A549 (cell line): ENCODE measurements at regions not wholly inside any gene's neighbourhood (a gene's known extent, or its start where the extent isn't known, plus 50 kb on each side); places are given as distances from the start of the nearest gene placed in this dataset.

Experiments used
- ATAC-seq, 2 experiments: fragments of 200-7000 bp in 1 of 2; fragments of >200 bp in 1 of 2; cut with Nextera tagmentation in 1 of 2; cut with Tn5 transposase in 1 of 2; 3 replicates each; pipeline versions ENCODE4 v1.8.0 to v1.9.1; 2018 to 2020; ENCODE audit warnings: mild to moderate bottlenecking in 1 of 2, moderate library complexity in 1 of 2
- CTCF ChIA-PET: fragments of 300-600 bp; sonication (Branson Sonifier 250); formaldehyde crosslinking; extraction: SDS; loops from one replicate; lab custom pipeline; 2021; ENCODE audit warnings: antibody characterized with exemption, inconsistent platforms; lab: Yijun Ruan, JAX
- POLR2A ChIA-PET: fragments of 350-600 bp; formaldehyde crosslinking; extraction: SDS; loops from one replicate; lab custom pipeline; 2021; ENCODE audit warnings: antibody characterized with exemption, inconsistent platforms; lab: Yijun Ruan, JAX
- DNase-seq, 2 experiments: peaks; one replicate each; pipeline versions ENCODE4 v3.0.0 to v3.0.0-alpha.2; 2011 to 2016; ENCODE audit warnings: low read depth in 1 of 2, low spot score in 1 of 2
- FAIRE-seq: peaks from 2 replicates; lab custom pipeline; 2011; peaks lifted over from hg19 to GRCh38; lab: Jason Lieb, UNC
- H3K27ac ChIP-seq, 2 experiments: fragments of >200 bp; sonication (Bioruptor Twin); formaldehyde crosslinking; 3 replicates each; pipeline ENCODE4 v1.5.1; 2016 to 2017
- H3K4me1 ChIP-seq: fragments of >200 bp; sonication (Bioruptor Twin); formaldehyde crosslinking; 3 replicates; pipeline ENCODE4 v1.6.1; 2016
- H3K4me2 ChIP-seq: fragments of >200 bp; sonication (Bioruptor Twin); formaldehyde crosslinking; 3 replicates; pipeline ENCODE4 v1.6.1; 2016
- H3K4me3 ChIP-seq: fragments of >200 bp; sonication (Bioruptor Twin); formaldehyde crosslinking; 3 replicates; pipeline ENCODE4 v1.5.1; 2016
- H3K9me3 ChIP-seq: fragments of >200 bp; sonication (Bioruptor Twin); formaldehyde crosslinking; 3 replicates; pipeline ENCODE4 v1.6.1; 2016
- CBX2 ChIP-seq: fragments of 200-600 bp; sonication (generic); IDR thresholded peaks from 2 replicates; pipeline ENCODE4 v1.6.1; 2016; ENCODE audit warnings: low read depth, mild to moderate bottlenecking, borderline replicate concordance
- CEBPB ChIP-seq, 2 experiments: fragments of >200 bp in 1 of 2; sonication (Bioruptor Twin) in 1 of 2; formaldehyde crosslinking in 1 of 2; IDR thresholded peaks; 2 replicates each; pipeline ENCODE4 v1.6.1; 2012 to 2016
- CHD4 ChIP-seq: fragments of 200-600 bp; sonication (generic); IDR thresholded peaks from 2 replicates; pipeline ENCODE4 v1.6.1; 2016; ENCODE audit warnings: antibody characterized with exemption, mild to moderate bottlenecking, borderline replicate concordance
- EHMT2 ChIP-seq: fragments of 200-600 bp; sonication (generic); IDR thresholded peaks from 2 replicates; pipeline ENCODE4 v1.6.1; 2016; ENCODE audit warnings: antibody characterized with exemption, low read depth, mild to moderate bottlenecking, moderate library complexity
- ESRRA ChIP-seq: fragments of 150-350 bp; IDR thresholded peaks from 2 replicates; pipeline ENCODE4 v1.6.1; 2014; ENCODE audit warnings: mild to moderate bottlenecking, low read length, borderline replicate concordance
- FOSL2 ChIP-seq, 2 experiments: fragments of 450-650 bp in 1 of 2; fragments of >200 bp in 1 of 2; sonication (Bioruptor Twin) in 1 of 2; formaldehyde crosslinking; IDR thresholded peaks; 2 replicates each; pipeline versions ENCODE4 v1.5.0 to v1.6.1; 2016 to 2020; ENCODE audit warnings: mild to moderate bottlenecking in 1 of 2, moderate library complexity in 1 of 2
- FOXS1 ChIP-seq: fragments of 250-450 bp; sonication (Bioruptor Pico); IDR thresholded peaks from 2 replicates; pipeline ENCODE4 v1.5.0; 2020; ENCODE audit warnings: mild to moderate bottlenecking, moderate library complexity
- HDAC2 ChIP-seq: fragments of 200-600 bp; sonication (generic); IDR thresholded peaks from 2 replicates; pipeline ENCODE4 v1.6.1; 2016
- HOXA7 ChIP-seq: fragments of 250-450 bp; sonication (Bioruptor Pico); IDR thresholded peaks from 2 replicates; pipeline ENCODE4 v1.5.0; 2020; ENCODE audit warnings: mild to moderate bottlenecking, moderate library complexity
- HOXB13 ChIP-seq: fragments of 250-450 bp; sonication (Bioruptor Pico); IDR thresholded peaks from 2 replicates; pipeline ENCODE4 v1.5.0; 2020; ENCODE audit warnings: low read depth, mild to moderate bottlenecking, moderate library complexity
- KDM5A ChIP-seq: fragments of 200-600 bp; sonication (generic); IDR thresholded peaks from 2 replicates; pipeline ENCODE4 v1.6.1; 2016; ENCODE audit warnings: antibody characterized with exemption, mild to moderate bottlenecking
- MAZ ChIP-seq: fragments of 150-350 bp; IDR thresholded peaks from 2 replicates; pipeline ENCODE4 v1.6.1; 2014; ENCODE audit warnings: antibody characterized with exemption, low read depth, low read length, borderline replicate concordance
- MYC ChIP-seq: IDR thresholded peaks from 2 replicates; pipeline ENCODE4 v1.6.1; 2012; ENCODE audit warnings: mild to moderate bottlenecking, inconsistent platforms, low read length, improper control_type of control experiment, borderline replicate concordance
- NPAS2 ChIP-seq: fragments of 250-450 bp; sonication (Bioruptor Pico); IDR thresholded peaks from 2 replicates; pipeline ENCODE4 v1.8.0; 2022; ENCODE audit warnings: mild to moderate bottlenecking, moderate library complexity, borderline replicate concordance
- NR3C1 ChIP-seq: fragments of >200 bp; sonication (Bioruptor Twin); formaldehyde crosslinking; IDR thresholded peaks from 3 replicates; pipeline ENCODE4 v1.6.1; 2017
- PHF8 ChIP-seq: fragments of 200-600 bp; sonication (generic); IDR thresholded peaks from 2 replicates; pipeline ENCODE4 v1.6.1; 2016; ENCODE audit warnings: low read depth, mild to moderate bottlenecking, antibody characterized with exemption, moderate library complexity, borderline replicate concordance
- POLR2A ChIP-seq: IDR thresholded peaks from 2 replicates; pipeline ENCODE4 v1.6.1; 2012; ENCODE audit warnings: mild to moderate bottlenecking, low read length
- POLR2AphosphoS2 ChIP-seq: conservative IDR thresholded peaks from 2 replicates; pipeline ENCODE4 v1.6.1; 2012; ENCODE audit warnings: low read length, improper control_type of control experiment, inconsistent platforms
- RAD21 ChIP-seq, 2 experiments: fragments of >200 bp in 1 of 2; sonication (Bioruptor Twin) in 1 of 2; formaldehyde crosslinking in 1 of 2; IDR thresholded peaks in 1 of 2; conservative IDR thresholded peaks in 1 of 2; 2 replicates in 1 of 2; 3 replicates in 1 of 2; pipeline ENCODE4 v1.6.1; 2012 to 2018; ENCODE audit warnings: inconsistent platforms in 1 of 2
- RCOR1 ChIP-seq: fragments of 150-350 bp; IDR thresholded peaks from 2 replicates; pipeline ENCODE4 v1.6.1; 2014; ENCODE audit warnings: antibody characterized with exemption, low read length, low read depth
- RNF2 ChIP-seq: fragments of 200-600 bp; sonication (generic); IDR thresholded peaks from 2 replicates; pipeline ENCODE4 v1.6.1; 2016; ENCODE audit warnings: low read depth, mild to moderate bottlenecking, antibody characterized with exemption, moderate library complexity, borderline replicate concordance
- SMC3 ChIP-seq: fragments of >200 bp; sonication (Bioruptor Twin); formaldehyde crosslinking; IDR thresholded peaks from 3 replicates; pipeline ENCODE4 v1.6.1; 2018; ENCODE audit warnings: inconsistent platforms
- TP53 ChIP-seq: fragments of 250-450 bp; sonication (Bioruptor Pico); IDR thresholded peaks from 2 replicates; pipeline ENCODE4 v1.5.0; 2021; ENCODE audit warnings: mild to moderate bottlenecking, moderate library complexity
- WGBS: methylation state at CpG from one replicate; pipeline ENCODE4 v1.1.6; 2017; ENCODE audit errors: missing lambda C conversion rate; 5-methylcytosine and 5-hydroxymethylcytosine counted together
- TF ChIP-seq, protein P1 (sequence below): fragments of >200 bp; sonication (Bioruptor Twin); formaldehyde crosslinking; IDR thresholded peaks from 3 replicates; pipeline ENCODE4 v1.5.1; 2016
- TF ChIP-seq, protein P2 (sequence below): fragments of >200 bp; sonication (Bioruptor Twin); formaldehyde crosslinking; IDR thresholded peaks from 3 replicates; pipeline ENCODE4 v1.6.1; 2016
- TF ChIP-seq, protein P3 (sequence below): fragments of 450-650 bp; IDR thresholded peaks from 2 replicates; pipeline ENCODE4 v1.6.1; 2014; ENCODE audit warnings: antibody characterized with exemption
- TF ChIP-seq, protein P4 (sequence below): fragments of >200 bp; sonication (Bioruptor Twin); formaldehyde crosslinking; IDR thresholded peaks from 2 replicates; pipeline ENCODE4 v1.6.1; 2016

DNA sequence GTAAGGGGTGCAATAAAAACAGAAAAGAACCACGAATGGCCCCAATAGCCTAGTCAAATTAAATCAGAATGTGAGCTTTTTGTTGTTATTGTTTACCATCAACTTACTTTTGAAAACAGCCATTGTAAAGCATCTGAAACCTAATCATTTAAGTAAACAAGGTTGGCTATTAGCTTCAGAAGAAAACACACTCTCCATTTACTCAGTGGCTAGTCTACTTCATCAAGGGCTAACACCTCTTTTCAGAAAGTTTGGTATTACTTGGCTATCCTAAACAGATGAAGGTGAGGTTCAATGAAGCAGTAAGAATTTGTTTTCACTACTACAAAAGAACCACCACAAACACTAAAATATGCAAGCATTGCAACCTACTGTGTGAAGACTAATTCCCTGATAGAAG is 398.0 kb downstream of the CDH2 start:
- CTCF ChIA-PET = interaction anchor here (1.3 kb wide), 1 partner anchor 279 kb away, joined by 3 read pairs; no protein-coding TSS in a partner anchor
- Histone ChIP-seq H3K9me3 (no peaks in the 10 kb centered on the region), H3K27ac (no peak overlapping the region), H3K4me1 (no peaks in the 10 kb centered on the region), H3K4me3 (no peak overlapping the region), H3K4me2 (no peak overlapping the region)
- FAIRE-seq = no peak
- DNase-seq = no peak
- POLR2A ChIA-PET = no interaction called here
- TF ChIP-seq KDM5A (no peak), CHD4 (no peak)
- no peak for ATAC-seq
- 8% methylated on average over 1 of the region's 1 CpG for WGBS

DNA sequence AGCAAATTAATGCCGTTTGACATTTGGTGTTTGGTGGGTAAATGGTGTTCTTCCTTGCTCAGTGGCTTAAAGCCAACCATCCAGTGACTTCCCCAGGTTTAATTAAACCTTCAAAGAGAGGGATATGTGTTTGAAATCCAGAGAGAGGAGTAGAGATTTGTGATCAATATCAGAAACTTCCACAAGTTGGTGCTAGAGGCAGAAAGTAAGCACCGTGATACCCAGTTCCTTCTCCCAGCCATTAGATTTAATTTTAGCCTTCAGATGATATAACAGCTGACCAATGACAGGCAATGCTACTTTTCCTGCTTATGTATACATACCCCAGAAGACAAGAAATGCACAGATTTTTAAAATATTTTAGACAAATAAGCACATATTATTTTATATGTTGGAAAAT is 398.5 kb downstream of the CDH2 start:
- no peak overlapping the region for H3K4me3 ChIP-seq
- ChIA-PET POLR2A (no interaction called here), CTCF (interaction anchor here (1.3 kb wide), 1 partner anchor 280 kb away, joined by 3 read pairs; no protein-coding TSS in a partner anchor)
- H3K27ac ChIP-seq = no peak overlapping the region
- H3K4me1 ChIP-seq = no peaks in the 10 kb centered on the region
- DNase-seq (peak in 1 of 2 experiments; percentile 6), ATAC-seq (peak in 1 of 2 experiments; percentile 48; a peak in 2 of 6 replicates), FAIRE-seq (no peak)
- WGBS = 0% methylated on average over 2 of the region's 2 CpGs
- no peak overlapping the region for H3K4me2 ChIP-seq
- H3K9me3 ChIP-seq = no peaks in the 10 kb centered on the region
- TF ChIP-seq FOXS1 (no peak), KDM5A (no peak), HDAC2 (no peak), CBX2 (no peak), POLR2AphosphoS2 (no peak), HOXB13 (no peak), CHD4 (no peak), RNF2 (no peak), EHMT2 (no peak), PHF8 (no peak), HOXA7 (CRISPR knock-in tag) (no peak), CEBPB (IDR thresholded peaks at IDR 0.05) (no peak), RAD21 (conservative IDR thresholded peaks at IDR 0.05 in 1 of 2, IDR thresholded peaks at IDR 0.05 in 1 of 2) (peak; percentile 30 to 48; a peak in 3 of 5 replicates), MYC (no peak), ESRRA (no peak), POLR2A (no peak), NR3C1 (no peak), NPAS2 (no peak), RCOR1 (no peak), TP53 (CRISPR knock-in tag) (no peak), FOSL2 (IDR thresholded peaks at IDR 0.05) (no peak), FOSL2 (CRISPR knock-in tag; IDR thresholded peaks at IDR 0.05) (no peak), SMC3 (peak; percentile 15; the same call in 1 of the 3 replicates), MAZ (no peak)
- TF ChIP-seq, protein P1, sequence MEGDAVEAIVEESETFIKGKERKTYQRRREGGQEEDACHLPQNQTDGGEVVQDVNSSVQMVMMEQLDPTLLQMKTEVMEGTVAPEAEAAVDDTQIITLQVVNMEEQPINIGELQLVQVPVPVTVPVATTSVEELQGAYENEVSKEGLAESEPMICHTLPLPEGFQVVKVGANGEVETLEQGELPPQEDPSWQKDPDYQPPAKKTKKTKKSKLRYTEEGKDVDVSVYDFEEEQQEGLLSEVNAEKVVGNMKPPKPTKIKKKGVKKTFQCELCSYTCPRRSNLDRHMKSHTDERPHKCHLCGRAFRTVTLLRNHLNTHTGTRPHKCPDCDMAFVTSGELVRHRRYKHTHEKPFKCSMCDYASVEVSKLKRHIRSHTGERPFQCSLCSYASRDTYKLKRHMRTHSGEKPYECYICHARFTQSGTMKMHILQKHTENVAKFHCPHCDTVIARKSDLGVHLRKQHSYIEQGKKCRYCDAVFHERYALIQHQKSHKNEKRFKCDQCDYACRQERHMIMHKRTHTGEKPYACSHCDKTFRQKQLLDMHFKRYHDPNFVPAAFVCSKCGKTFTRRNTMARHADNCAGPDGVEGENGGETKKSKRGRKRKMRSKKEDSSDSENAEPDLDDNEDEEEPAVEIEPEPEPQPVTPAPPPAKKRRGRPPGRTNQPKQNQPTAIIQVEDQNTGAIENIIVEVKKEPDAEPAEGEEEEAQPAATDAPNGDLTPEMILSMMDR = peak; percentile 30; the same call in 1 of the 3 replicates
- TF ChIP-seq, protein P2, sequence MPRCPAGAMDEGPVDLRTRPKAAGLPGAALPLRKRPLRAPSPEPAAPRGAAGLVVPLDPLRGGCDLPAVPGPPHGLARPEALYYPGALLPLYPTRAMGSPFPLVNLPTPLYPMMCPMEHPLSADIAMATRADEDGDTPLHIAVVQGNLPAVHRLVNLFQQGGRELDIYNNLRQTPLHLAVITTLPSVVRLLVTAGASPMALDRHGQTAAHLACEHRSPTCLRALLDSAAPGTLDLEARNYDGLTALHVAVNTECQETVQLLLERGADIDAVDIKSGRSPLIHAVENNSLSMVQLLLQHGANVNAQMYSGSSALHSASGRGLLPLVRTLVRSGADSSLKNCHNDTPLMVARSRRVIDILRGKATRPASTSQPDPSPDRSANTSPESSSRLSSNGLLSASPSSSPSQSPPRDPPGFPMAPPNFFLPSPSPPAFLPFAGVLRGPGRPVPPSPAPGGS = no peak
- TF ChIP-seq, protein P3, sequence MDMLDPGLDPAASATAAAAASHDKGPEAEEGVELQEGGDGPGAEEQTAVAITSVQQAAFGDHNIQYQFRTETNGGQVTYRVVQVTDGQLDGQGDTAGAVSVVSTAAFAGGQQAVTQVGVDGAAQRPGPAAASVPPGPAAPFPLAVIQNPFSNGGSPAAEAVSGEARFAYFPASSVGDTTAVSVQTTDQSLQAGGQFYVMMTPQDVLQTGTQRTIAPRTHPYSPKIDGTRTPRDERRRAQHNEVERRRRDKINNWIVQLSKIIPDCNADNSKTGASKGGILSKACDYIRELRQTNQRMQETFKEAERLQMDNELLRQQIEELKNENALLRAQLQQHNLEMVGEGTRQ = no peak
- TF ChIP-seq, protein P4, sequence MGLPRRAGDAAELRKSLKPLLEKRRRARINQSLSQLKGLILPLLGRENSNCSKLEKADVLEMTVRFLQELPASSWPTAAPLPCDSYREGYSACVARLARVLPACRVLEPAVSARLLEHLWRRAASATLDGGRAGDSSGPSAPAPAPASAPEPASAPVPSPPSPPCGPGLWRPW = no peak
